ENCODE measurements at regions not wholly inside any gene's neighbourhood (a gene's known extent, or its start where the extent isn't known, plus 50 kb on each side); places are given as distances from the start of the nearest gene placed in this dataset.

- peak; percentile 86 for ATAC-seq
- TF ChIP-seq CSRNP3 (CRISPR knock-in tag; IDR thresholded peaks at IDR 0.05) (no peak), ARNTL (CRISPR knock-in tag; IDR thresholded peaks at IDR 0.05; ENCODE audit: borderline replicate concordance, low read depth) (no peak), PPARA (CRISPR knock-in tag; IDR thresholded peaks at IDR 0.05; ENCODE audit: borderline replicate concordance) (0 out of 2 replicates have a peak, but pooled peaks have one; percentile 21)
- TF ChIP-seq, protein P1, sequence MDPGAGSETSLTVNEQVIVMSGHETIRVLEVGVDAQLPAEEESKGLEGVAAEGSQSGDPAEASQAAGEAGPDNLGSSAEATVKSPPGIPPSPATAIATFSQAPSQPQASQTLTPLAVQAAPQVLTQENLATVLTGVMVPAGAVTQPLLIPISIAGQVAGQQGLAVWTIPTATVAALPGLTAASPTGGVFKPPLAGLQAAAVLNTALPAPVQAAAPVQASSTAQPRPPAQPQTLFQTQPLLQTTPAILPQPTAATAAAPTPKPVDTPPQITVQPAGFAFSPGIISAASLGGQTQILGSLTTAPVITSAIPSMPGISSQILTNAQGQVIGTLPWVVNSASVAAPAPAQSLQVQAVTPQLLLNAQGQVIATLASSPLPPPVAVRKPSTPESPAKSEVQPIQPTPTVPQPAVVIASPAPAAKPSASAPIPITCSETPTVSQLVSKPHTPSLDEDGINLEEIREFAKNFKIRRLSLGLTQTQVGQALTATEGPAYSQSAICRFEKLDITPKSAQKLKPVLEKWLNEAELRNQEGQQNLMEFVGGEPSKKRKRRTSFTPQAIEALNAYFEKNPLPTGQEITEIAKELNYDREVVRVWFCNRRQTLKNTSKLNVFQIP (CRISPR knock-in tag; IDR thresholded peaks at IDR 0.05; ENCODE audit: borderline replicate concordance, low read depth), result no peak
Observed at GRCh38 chr6:166786704-166787293, 159.7 kb upstream of the RPS6KA2 start.

DNA sequence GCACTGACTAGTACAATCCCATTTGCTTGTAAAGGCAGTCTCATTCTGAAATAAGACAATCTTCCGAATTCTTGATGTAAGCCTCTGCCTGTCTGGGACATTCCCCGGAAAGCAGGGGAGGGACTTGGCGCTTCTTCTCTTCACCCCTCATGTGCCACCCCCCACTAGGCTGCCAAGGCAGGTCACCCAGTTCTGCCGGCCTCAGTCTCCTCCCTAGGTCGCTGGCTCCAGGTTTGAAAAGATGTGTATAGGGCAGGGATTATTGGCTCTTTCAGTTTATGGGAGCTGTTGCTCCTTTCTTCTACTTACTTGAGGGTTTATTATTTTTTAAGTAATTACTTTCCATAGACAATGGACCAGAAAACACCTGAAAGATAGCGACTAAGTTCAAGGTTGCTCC, 158.1 kb upstream of the RPS6KA2 start:
- no peak for ATAC-seq
- TF ChIP-seq, protein P1 (CRISPR knock-in tag; IDR thresholded peaks at IDR 0.05; ENCODE audit: borderline replicate concordance, low read depth), result no peak
- no peak for TF ChIP-seq GLIS3 (CRISPR knock-in tag; IDR thresholded peaks at IDR 0.05)
- TF ChIP-seq ESRRG (CRISPR knock-in tag; IDR thresholded peaks at IDR 0.05), result no peak
- TF ChIP-seq PATZ1 (CRISPR knock-in tag; IDR thresholded peaks at IDR 0.05; ENCODE audit: borderline replicate concordance), result no peak
- no peak for TF ChIP-seq CSRNP3 (CRISPR knock-in tag; IDR thresholded peaks at IDR 0.05)
- no peak for TF ChIP-seq ZFP3 (CRISPR knock-in tag; IDR thresholded peaks at IDR 0.05)
- TF ChIP-seq CREB5 (CRISPR knock-in tag; IDR thresholded peaks at IDR 0.05; ENCODE audit: low read depth), result no peak

- ATAC-seq, result no peak
- TF ChIP-seq BACH2 (CRISPR knock-in tag; IDR thresholded peaks at IDR 0.05; ENCODE audit: borderline replicate concordance) (no peak), ZC3H10 (CRISPR knock-in tag; IDR thresholded peaks at IDR 0.05) (no peak), ARNTL (CRISPR knock-in tag; IDR thresholded peaks at IDR 0.05; ENCODE audit: borderline replicate concordance, low read depth) (no peak), TOX (CRISPR knock-in tag; IDR thresholded peaks at IDR 0.05; ENCODE audit: borderline replicate concordance) (no peak), ZNF70 (CRISPR knock-in tag; IDR thresholded peaks at IDR 0.05) (no peak), CREB5 (CRISPR knock-in tag; IDR thresholded peaks at IDR 0.05; ENCODE audit: low read depth) (no peak), PPARA (CRISPR knock-in tag; IDR thresholded peaks at IDR 0.05; ENCODE audit: borderline replicate concordance) (no peak)
Observed at GRCh38 chr6:166784691-166785090, 157.6 kb upstream of the RPS6KA2 start.

GRCh38 chr6:166782520-166782919, 155.5 kb upstream of the RPS6KA2 start:
- ATAC-seq, result no peak
- TF ChIP-seq SNAI2 (CRISPR knock-in tag; IDR thresholded peaks at IDR 0.05) (no peak), PATZ1 (CRISPR knock-in tag; IDR thresholded peaks at IDR 0.05; ENCODE audit: borderline replicate concordance) (no peak), BACH2 (CRISPR knock-in tag; IDR thresholded peaks at IDR 0.05; ENCODE audit: borderline replicate concordance) (no peak), ZNF70 (CRISPR knock-in tag; IDR thresholded peaks at IDR 0.05) (no peak), ISL1 (CRISPR knock-in tag; IDR thresholded peaks at IDR 0.05) (no peak), CSDC2 (CRISPR knock-in tag; IDR thresholded peaks at IDR 0.05) (no peak), RARB (CRISPR knock-in tag; IDR thresholded peaks at IDR 0.05) (no peak), ZC3H10 (CRISPR knock-in tag; IDR thresholded peaks at IDR 0.05) (no peak), ZNF8 (CRISPR knock-in tag; IDR thresholded peaks at IDR 0.05) (no peak), ZFP30 (CRISPR knock-in tag; IDR thresholded peaks at IDR 0.05) (no peak), TCF4 (CRISPR knock-in tag; IDR thresholded peaks at IDR 0.05; ENCODE audit: borderline replicate concordance) (no peak), CREB5 (CRISPR knock-in tag; IDR thresholded peaks at IDR 0.05; ENCODE audit: low read depth) (no peak)

Data from SK-N-SH treated with all-trans-retinoic acid at 6 μM for 48 hours (cell line).